Esophagus muscularis mucosa (tissue), 3 donors: ENCODE measurements at regions not wholly inside any gene's neighbourhood (a gene's known extent, or its start where the extent isn't known, plus 50 kb on each side); places are given as distances from the start of the nearest gene placed in this dataset.

Source experiments
- POLR2A ChIP-seq: fragments of 450-650 bp; IDR thresholded peaks from one replicate; pipeline ENCODE4 v1.6.1; 2017; ENCODE audit warnings: antibody characterized with exemption, moderate library complexity, mild to moderate bottlenecking, low read depth
- POLR2AphosphoS5 ChIP-seq, 2 donors: sonication (generic); formaldehyde crosslinking; IDR thresholded peaks; one replicate each; pipeline ENCODE4 v1.6.1; 2017; ENCODE audit warnings: antibody characterized with exemption in 2 of 2
- TF ChIP-seq, protein P1 (sequence below), 3 experiments: fragments of 200-600 bp in 2 of 3; fragments of 450-650 bp in 1 of 3; sonication (generic) in 2 of 3; IDR thresholded peaks; one replicate each; pipeline ENCODE4 v1.5.1; 2017 to 2019; ENCODE audit warnings: antibody characterized with exemption in 3 of 3, mild to moderate bottlenecking in 2 of 3, moderate library complexity in 1 of 3

DNA sequence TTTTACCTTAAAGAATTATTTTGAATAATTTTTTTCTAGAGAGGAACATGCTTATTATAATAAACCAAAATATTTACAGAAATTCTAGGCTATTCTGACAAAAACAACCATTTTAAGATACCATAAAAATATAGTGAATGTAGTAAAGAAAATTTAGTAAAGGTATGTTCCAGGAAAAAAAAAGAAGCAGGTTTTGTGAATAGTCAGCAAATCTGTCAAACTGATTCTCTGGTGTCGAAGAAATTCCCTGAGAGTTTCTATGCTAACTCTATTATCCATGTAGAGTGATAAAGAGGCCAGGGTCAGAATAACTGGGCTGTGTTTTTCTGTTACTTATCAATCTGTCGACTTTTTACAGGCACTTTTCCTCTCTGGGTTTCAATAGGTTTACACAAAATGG is 459.2 kb downstream of the KIF4B start:
- TF ChIP-seq, protein P1, sequence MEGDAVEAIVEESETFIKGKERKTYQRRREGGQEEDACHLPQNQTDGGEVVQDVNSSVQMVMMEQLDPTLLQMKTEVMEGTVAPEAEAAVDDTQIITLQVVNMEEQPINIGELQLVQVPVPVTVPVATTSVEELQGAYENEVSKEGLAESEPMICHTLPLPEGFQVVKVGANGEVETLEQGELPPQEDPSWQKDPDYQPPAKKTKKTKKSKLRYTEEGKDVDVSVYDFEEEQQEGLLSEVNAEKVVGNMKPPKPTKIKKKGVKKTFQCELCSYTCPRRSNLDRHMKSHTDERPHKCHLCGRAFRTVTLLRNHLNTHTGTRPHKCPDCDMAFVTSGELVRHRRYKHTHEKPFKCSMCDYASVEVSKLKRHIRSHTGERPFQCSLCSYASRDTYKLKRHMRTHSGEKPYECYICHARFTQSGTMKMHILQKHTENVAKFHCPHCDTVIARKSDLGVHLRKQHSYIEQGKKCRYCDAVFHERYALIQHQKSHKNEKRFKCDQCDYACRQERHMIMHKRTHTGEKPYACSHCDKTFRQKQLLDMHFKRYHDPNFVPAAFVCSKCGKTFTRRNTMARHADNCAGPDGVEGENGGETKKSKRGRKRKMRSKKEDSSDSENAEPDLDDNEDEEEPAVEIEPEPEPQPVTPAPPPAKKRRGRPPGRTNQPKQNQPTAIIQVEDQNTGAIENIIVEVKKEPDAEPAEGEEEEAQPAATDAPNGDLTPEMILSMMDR (IDR thresholded peaks at IDR 0.05), result no peak
- TF ChIP-seq POLR2A, result no peak
- TF ChIP-seq POLR2AphosphoS5 (IDR thresholded peaks at IDR 0.05), result no peak
